Chondrocyte (in vitro differentiated cells): ENCODE measurements at regions not wholly inside any gene's neighbourhood (a gene's known extent, or its start where the extent isn't known, plus 50 kb on each side); places are given as distances from the start of the nearest gene placed in this dataset.

Experiments used
- DNase-seq: peaks from one replicate; pipeline ENCODE4 v3.0.0; 2021; ENCODE audit warnings: mixed read lengths, low spot score
- H3K27ac Mint-ChIP-seq: one replicate; pipeline ENCODE4 v1.8.0; 2021; ENCODE audit warnings: mild to moderate bottlenecking, moderate library complexity, mixed read lengths; ENCODE audit not compliant: unreplicated experiment
- H3K27me3 Mint-ChIP-seq: 2 replicates; pipeline ENCODE4 v1.8.0; 2021; ENCODE audit warnings: low read depth, mixed read lengths
- H3K36me3 Mint-ChIP-seq: 2 replicates; pipeline ENCODE4 v1.8.0; 2021; ENCODE audit warnings: low read depth, mixed read lengths
- H3K4me1 Mint-ChIP-seq: 2 replicates; pipeline ENCODE4 v1.8.0; 2021; ENCODE audit warnings: low read depth, mild to moderate bottlenecking, mixed read lengths
- H3K4me3 Mint-ChIP-seq: one replicate; pipeline ENCODE4 v1.8.0; 2021; ENCODE audit warnings: mild to moderate bottlenecking, moderate library complexity, mixed read lengths; ENCODE audit not compliant: unreplicated experiment
- H3K9me3 Mint-ChIP-seq: 2 replicates; pipeline ENCODE4 v1.8.0; 2021; ENCODE audit warnings: low read depth, mixed read lengths
- CTCF ChIP-seq: fragments of 200-600 bp; sonication (generic); IDR thresholded peaks from 2 replicates; pipeline ENCODE4 v1.5.0; 2021; ENCODE audit warnings: antibody characterized with exemption, mild to moderate bottlenecking, moderate library complexity

- Mint-ChIP-seq H3K27me3 (no peaks in the 10 kb centered on the region), H3K36me3 (no peaks in the 10 kb centered on the region), H3K4me3 (no peak overlapping the region), H3K9me3 (peaks cover 10% of the 10 kb centered on the region), H3K27ac (no peak overlapping the region), H3K4me1 (no peaks in the 10 kb centered on the region)
- TF ChIP-seq CTCF: no peak
- DNase-seq: no peak
Measured at GRCh38 chr14:27127838-27128237, 530.0 kb upstream of the NOVA1 start.

DNA sequence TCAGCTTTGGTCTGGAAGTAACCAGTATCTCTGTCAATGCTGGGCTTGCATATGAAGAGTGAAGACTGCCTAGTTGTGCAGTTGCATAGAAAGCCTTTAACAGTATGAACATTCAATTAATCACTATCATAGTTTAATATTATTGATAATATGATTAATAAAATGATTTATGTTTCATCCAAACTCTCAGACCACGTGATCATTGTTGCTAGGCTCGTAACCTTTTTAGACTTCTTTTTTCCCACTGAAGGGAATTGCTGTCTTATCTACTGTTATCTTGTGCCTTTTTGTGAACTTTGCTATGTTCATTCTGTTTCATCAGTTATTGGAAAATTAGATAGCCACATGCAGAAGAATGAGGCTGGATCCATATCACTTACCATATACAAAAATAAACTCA lies 536.4 kb upstream of the NOVA1 start:
- H3K27me3 Mint-ChIP-seq: no peaks in the 10 kb centered on the region
- peaks cover 10% of the 10 kb centered on the region for H3K9me3 Mint-ChIP-seq
- H3K4me3 Mint-ChIP-seq: no peak overlapping the region
- DNase-seq: no peak
- H3K4me1 Mint-ChIP-seq: no peaks in the 10 kb centered on the region
- no peak overlapping the region for H3K27ac Mint-ChIP-seq
- H3K36me3 Mint-ChIP-seq: no peaks in the 10 kb centered on the region
- TF ChIP-seq CTCF: no peak

DNA sequence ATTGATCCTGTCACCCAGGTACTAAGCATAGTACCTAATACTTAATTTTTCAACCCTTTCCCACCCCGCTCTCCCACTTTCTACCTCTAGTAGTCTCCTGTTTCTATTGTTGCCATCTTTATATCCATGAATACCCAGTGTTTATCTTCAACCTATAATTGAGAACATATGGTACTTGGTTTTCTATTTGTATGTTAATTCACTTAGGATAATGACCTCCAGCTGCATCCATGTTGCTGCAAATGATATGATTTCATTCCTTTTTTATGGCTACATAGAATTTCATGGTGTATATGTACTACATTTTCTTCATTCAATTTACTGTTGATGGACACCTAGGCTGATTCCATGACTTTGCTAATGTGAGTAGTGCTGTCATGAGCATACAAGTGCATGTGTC lies 547.3 kb upstream of the NOVA1 start:
- peaks cover 15% of the 10 kb centered on the region for H3K9me3 Mint-ChIP-seq

GRCh38 chr14:27148143-27148542 lies 550.3 kb upstream of the NOVA1 start:
- Mint-ChIP-seq H3K27me3 (no peaks in the 10 kb centered on the region), H3K9me3 (peaks cover 19% of the 10 kb centered on the region), H3K36me3 (no peaks in the 10 kb centered on the region)

More for the DNA sequence above, 547.3 kb upstream of the NOVA1 start:
- Mint-ChIP-seq H3K27ac (no peak overlapping the region), H3K4me1 (no peaks in the 10 kb centered on the region), H3K4me3 (no peak overlapping the region), H3K27me3 (no peaks in the 10 kb centered on the region), H3K36me3 (no peaks in the 10 kb centered on the region)
- DNase-seq: no peak
- no peak for TF ChIP-seq CTCF

DNA sequence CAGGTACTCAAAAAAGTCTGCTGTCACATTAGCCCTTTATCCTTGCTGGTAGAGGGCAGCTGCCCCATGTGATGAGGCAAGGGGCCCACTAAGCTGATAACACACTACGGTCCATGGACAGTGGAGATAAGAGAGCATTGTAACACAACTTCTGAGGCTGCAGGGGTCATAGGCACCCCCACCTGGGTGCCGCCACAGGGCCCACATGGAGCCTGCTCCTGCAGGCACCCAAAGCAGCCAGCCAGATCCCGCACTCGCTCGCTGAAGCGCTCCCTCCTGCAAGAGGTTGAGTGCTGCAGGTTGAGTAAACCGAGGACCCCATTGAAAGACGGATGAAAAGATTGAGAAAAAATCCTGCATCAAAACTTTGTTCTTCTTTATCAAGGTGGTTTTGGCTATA lies 566.3 kb upstream of the NOVA1 start:
- Mint-ChIP-seq H3K9me3 (peaks cover 18% of the 10 kb centered on the region), H3K27me3 (no peaks in the 10 kb centered on the region), H3K4me3 (no peak overlapping the region), H3K27ac (no peak overlapping the region), H3K36me3 (no peaks in the 10 kb centered on the region), H3K4me1 (no peaks in the 10 kb centered on the region)
- DNase-seq: no peak
- no peak for TF ChIP-seq CTCF

More at GRCh38 chr14:27148143-27148542, 550.3 kb upstream of the NOVA1 start:
- no peak for TF ChIP-seq CTCF
- no peak overlapping the region for H3K27ac Mint-ChIP-seq
- no peaks in the 10 kb centered on the region for H3K4me1 Mint-ChIP-seq
- no peak overlapping the region for H3K4me3 Mint-ChIP-seq
- DNase-seq: no peak
